Tibial nerve (tissue), 4 donors: ENCODE measurements at regions not wholly inside any gene's neighbourhood (a gene's known extent, or its start where the extent isn't known, plus 50 kb on each side); places are given as distances from the start of the nearest gene placed in this dataset.

Experiments
- EP300 ChIP-seq, 2 donors: sonication (generic); formaldehyde crosslinking; IDR thresholded peaks; one replicate each; pipeline ENCODE4 v1.6.1; 2017; ENCODE audit warnings: antibody characterized with exemption in 2 of 2, mild to moderate bottlenecking in 1 of 2
- POLR2A ChIP-seq, 2 donors: fragments of 450-650 bp; IDR thresholded peaks; one replicate each; pipeline ENCODE4 v1.6.1; 2017; ENCODE audit warnings: antibody characterized with exemption in 2 of 2, mild to moderate bottlenecking in 2 of 2, moderate library complexity in 2 of 2
- TF ChIP-seq, protein P1 (sequence below), 5 experiments: fragments of 200-600 bp in 3 of 5; fragments of 450-650 bp in 2 of 5; sonication (generic) in 3 of 5; IDR thresholded peaks; one replicate each; pipeline ENCODE4 v1.5.1; 2016 to 2019; ENCODE audit warnings: antibody characterized with exemption in 5 of 5, mild to moderate bottlenecking in 3 of 5, moderate library complexity in 2 of 5

DNA sequence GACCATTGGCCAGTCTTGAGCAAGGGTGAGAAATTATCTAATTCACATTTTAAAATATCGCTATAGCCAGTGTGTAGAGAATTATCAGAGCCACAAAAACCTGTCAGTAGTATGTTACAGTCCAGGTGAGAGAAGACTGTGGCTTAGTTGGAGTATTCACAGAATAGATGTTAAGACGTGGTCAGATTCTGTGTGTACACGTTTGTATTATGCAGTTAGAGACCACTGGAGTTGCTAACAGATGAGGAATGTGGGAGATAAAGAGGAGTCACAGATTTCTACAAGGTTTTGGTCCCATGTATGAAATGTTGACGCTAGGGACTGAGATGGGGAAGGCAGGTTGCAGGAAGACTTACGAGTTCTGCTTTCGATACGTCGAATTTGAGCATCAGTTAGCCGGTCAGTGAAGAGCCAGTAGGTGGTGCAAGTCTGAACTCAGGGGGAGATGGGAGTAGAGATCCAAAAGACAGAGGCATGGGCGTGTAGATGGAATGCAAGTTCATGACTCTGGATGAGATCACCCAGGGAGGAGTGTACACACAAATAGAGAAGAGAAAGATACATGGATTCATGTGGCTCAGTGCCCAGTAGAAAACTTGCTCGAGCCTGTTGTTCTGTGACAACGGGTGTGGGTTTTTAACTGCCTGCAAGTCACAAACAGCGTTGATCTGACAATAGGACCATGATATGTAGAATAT lies 114.8 kb upstream of the FLRT2 start:
- TF ChIP-seq POLR2A (IDR thresholded peaks at IDR 0.05) (no peak), EP300 (IDR thresholded peaks at IDR 0.05) (peak in 1 of 2 donors; percentile 50)
- TF ChIP-seq, protein P1, sequence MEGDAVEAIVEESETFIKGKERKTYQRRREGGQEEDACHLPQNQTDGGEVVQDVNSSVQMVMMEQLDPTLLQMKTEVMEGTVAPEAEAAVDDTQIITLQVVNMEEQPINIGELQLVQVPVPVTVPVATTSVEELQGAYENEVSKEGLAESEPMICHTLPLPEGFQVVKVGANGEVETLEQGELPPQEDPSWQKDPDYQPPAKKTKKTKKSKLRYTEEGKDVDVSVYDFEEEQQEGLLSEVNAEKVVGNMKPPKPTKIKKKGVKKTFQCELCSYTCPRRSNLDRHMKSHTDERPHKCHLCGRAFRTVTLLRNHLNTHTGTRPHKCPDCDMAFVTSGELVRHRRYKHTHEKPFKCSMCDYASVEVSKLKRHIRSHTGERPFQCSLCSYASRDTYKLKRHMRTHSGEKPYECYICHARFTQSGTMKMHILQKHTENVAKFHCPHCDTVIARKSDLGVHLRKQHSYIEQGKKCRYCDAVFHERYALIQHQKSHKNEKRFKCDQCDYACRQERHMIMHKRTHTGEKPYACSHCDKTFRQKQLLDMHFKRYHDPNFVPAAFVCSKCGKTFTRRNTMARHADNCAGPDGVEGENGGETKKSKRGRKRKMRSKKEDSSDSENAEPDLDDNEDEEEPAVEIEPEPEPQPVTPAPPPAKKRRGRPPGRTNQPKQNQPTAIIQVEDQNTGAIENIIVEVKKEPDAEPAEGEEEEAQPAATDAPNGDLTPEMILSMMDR (IDR thresholded peaks at IDR 0.05), result peak in 1 of 5 experiments; percentile 13
